ENCODE measurements at regions not wholly inside any gene's neighbourhood (a gene's known extent, or its start where the extent isn't known, plus 50 kb on each side); places are given as distances from the start of the nearest gene placed in this dataset.

DNA sequence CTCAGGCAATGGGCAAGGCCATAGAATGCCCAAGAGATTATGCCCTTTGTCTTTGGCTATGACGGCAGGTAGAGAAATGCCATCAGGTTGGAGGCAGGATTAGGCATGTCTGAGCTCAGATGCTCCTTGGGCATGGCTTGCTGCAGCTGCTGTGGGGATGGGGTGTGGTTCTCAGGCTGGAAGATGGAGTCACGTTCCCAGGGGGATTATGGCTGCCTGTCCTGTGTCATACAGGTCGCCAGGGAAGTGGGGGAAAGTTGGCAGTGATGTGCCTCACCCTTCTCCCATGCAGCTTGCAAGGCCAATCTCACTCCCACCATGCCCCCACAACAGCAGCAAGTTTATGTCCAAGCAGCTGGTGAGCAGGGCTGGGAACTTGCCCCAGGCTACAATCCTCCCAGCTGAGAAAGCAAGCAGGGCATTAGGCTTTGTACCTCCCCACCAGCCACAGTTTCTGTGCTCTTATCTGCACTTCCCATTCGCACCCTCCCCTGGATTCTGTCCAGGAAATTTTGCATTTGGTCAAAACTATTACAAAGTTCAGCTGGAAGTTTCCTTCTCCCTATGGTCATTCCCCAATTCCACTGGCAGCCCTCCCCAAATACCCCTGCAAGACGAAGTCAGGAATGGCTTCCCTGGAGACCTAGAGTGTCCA lies 1788.0 kb upstream of the NUDT12 start:
- Histone ChIP-seq H3K27ac (ENCODE audit: low read depth in 2 of 2, low read length in 2 of 2) (no peak overlapping the region), H3K4me3 (ENCODE audit: low read length in 2 of 2) (no peak overlapping the region), H3K27me3 (ENCODE audit: control insufficient read depth in 2 of 2, insufficient read depth in 2 of 2, low read length in 2 of 2) (no peaks in the 10 kb centered on the region), H3K9me3 (ENCODE audit: control insufficient read depth in 2 of 2, low read length in 2 of 2) (no peaks in the 10 kb centered on the region), H3K36me3 (ENCODE audit: control insufficient read depth in 2 of 2, insufficient read depth in 2 of 2, low read length in 2 of 2) (no peaks in the 10 kb centered on the region), H3K9ac (ENCODE audit: low read depth in 1 of 2, low read length in 2 of 2) (no peak overlapping the region), H3K4me1 (ENCODE audit: control insufficient read depth in 2 of 2, insufficient read depth in 2 of 2, low read length in 2 of 2) (no peaks in the 10 kb centered on the region)

DNA sequence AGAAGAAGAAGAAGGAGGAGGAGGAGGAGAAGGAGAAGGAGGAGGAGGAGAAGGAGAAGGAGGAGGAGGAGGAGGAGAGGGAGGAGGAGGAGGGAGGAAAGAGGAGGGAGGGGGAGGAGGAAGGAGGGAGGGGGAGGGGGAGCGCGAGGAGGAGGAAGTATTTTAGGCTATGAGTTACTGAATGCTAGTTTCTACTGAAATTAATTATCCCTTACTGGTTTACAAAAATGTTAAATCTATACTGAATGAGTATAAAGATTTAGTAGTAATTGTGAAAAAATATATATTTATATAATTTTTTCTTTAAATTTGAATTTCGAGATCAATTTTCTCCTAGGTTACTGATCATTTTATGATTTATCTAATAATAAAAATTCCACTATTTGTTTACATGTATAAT lies 1769.0 kb upstream of the NUDT12 start:
- Histone ChIP-seq H3K4me1 (ENCODE audit: control insufficient read depth in 2 of 2, insufficient read depth in 2 of 2, low read length in 2 of 2) (no peaks in the 10 kb centered on the region), H3K4me3 (ENCODE audit: low read length in 2 of 2) (no peak overlapping the region), H3K27me3 (ENCODE audit: control insufficient read depth in 2 of 2, insufficient read depth in 2 of 2, low read length in 2 of 2) (no peaks in the 10 kb centered on the region), H3K9me3 (ENCODE audit: control insufficient read depth in 2 of 2, low read length in 2 of 2) (no peaks in the 10 kb centered on the region), H3K9ac (ENCODE audit: low read depth in 1 of 2, low read length in 2 of 2) (no peak overlapping the region), H3K36me3 (ENCODE audit: control insufficient read depth in 2 of 2, insufficient read depth in 2 of 2, low read length in 2 of 2) (no peaks in the 10 kb centered on the region), H3K27ac (ENCODE audit: low read depth in 2 of 2, low read length in 2 of 2) (no peak overlapping the region)

DNA sequence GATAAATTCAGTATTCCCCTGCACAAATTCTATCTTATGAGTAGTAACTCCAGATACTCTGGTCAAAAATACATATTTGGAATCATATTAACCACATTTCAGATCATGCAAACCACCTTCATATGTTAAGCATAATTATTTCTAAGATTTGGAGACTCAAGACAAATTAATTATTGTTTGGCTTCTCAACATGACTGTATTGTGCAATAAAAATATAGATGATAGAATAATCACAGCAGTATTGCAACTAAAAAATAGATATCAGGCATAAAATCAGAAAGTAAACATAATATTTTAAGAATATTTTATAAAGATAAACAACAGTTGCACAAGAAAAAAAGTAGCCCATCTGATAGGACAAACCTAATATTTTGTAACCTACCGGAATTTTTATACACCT lies 1767.6 kb upstream of the NUDT12 start:
- H3K4me3 ChIP-seq (ENCODE audit: low read length in 2 of 2) = no peak overlapping the region
- H3K27me3 ChIP-seq (ENCODE audit: control insufficient read depth in 2 of 2, insufficient read depth in 2 of 2, low read length in 2 of 2) = no peaks in the 10 kb centered on the region
- no peak overlapping the region for H3K9ac ChIP-seq (ENCODE audit: low read depth in 1 of 2, low read length in 2 of 2)
- H3K27ac ChIP-seq (ENCODE audit: low read depth in 2 of 2, low read length in 2 of 2) = no peak overlapping the region
- no peaks in the 10 kb centered on the region for H3K4me1 ChIP-seq (ENCODE audit: control insufficient read depth in 2 of 2, insufficient read depth in 2 of 2, low read length in 2 of 2)
- H3K9me3 ChIP-seq (ENCODE audit: control insufficient read depth in 2 of 2, low read length in 2 of 2) = no peaks in the 10 kb centered on the region
- no peaks in the 10 kb centered on the region for H3K36me3 ChIP-seq (ENCODE audit: control insufficient read depth in 2 of 2, insufficient read depth in 2 of 2, low read length in 2 of 2)

DNA sequence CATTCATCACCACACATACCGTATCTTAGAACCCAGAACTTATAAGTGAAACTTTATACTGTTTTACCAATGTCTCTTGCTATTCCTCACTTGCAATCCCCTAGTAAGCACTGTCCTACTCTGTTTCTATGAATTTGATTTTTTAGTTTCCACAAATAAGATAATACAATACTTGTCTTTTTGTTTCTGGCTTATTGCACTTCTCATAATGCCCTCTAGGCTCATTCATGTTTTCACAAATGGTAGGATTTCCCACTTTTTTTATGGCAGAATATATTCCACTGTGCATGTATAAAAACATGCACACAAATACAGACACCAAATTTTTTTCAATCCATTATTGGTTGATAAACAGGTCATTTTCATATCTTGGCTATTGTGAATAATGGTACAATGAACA lies 1742.3 kb upstream of the NUDT12 start:
- no peak overlapping the region for H3K27ac ChIP-seq (ENCODE audit: low read depth in 2 of 2, low read length in 2 of 2)
- no peaks in the 10 kb centered on the region for H3K36me3 ChIP-seq (ENCODE audit: control insufficient read depth in 2 of 2, insufficient read depth in 2 of 2, low read length in 2 of 2)
- no peak overlapping the region for H3K9ac ChIP-seq (ENCODE audit: low read depth in 1 of 2, low read length in 2 of 2)
- no peak overlapping the region for H3K4me3 ChIP-seq (ENCODE audit: low read length in 2 of 2)
- no peaks in the 10 kb centered on the region for H3K27me3 ChIP-seq (ENCODE audit: control insufficient read depth in 2 of 2, insufficient read depth in 2 of 2, low read length in 2 of 2)
- no peaks in the 10 kb centered on the region for H3K9me3 ChIP-seq (ENCODE audit: control insufficient read depth in 2 of 2, low read length in 2 of 2)
- no peaks in the 10 kb centered on the region for H3K4me1 ChIP-seq (ENCODE audit: control insufficient read depth in 2 of 2, insufficient read depth in 2 of 2, low read length in 2 of 2)

DNA sequence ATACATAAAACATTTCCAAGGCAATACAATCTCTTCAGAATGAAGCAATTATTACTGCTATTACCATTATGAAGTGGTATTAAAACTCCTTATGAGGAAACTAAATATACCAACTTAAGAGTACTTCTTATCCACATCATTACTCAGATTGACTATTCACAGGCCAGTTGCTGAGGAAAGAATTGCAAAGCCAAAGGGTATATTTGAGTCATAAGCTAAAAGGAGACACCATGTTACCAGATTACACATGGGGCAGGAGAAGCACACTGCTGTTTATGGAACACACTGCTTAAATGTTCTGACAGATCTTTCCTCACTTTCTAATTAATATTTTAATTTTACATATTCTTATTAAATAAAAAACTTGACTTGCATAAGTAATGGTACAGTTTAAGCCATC lies 1726.4 kb upstream of the NUDT12 start:
- no peaks in the 10 kb centered on the region for H3K9me3 ChIP-seq (ENCODE audit: control insufficient read depth in 2 of 2, low read length in 2 of 2)
- no peaks in the 10 kb centered on the region for H3K4me1 ChIP-seq (ENCODE audit: control insufficient read depth in 2 of 2, insufficient read depth in 2 of 2, low read length in 2 of 2)
- no peak overlapping the region for H3K4me3 ChIP-seq (ENCODE audit: low read length in 2 of 2)
- H3K27ac ChIP-seq (ENCODE audit: low read depth in 2 of 2, low read length in 2 of 2) = no peak overlapping the region
- no peaks in the 10 kb centered on the region for H3K27me3 ChIP-seq (ENCODE audit: control insufficient read depth in 2 of 2, insufficient read depth in 2 of 2, low read length in 2 of 2)
- no peaks in the 10 kb centered on the region for H3K36me3 ChIP-seq (ENCODE audit: control insufficient read depth in 2 of 2, insufficient read depth in 2 of 2, low read length in 2 of 2)
- H3K9ac ChIP-seq (ENCODE audit: low read depth in 1 of 2, low read length in 2 of 2) = no peak overlapping the region

DNA sequence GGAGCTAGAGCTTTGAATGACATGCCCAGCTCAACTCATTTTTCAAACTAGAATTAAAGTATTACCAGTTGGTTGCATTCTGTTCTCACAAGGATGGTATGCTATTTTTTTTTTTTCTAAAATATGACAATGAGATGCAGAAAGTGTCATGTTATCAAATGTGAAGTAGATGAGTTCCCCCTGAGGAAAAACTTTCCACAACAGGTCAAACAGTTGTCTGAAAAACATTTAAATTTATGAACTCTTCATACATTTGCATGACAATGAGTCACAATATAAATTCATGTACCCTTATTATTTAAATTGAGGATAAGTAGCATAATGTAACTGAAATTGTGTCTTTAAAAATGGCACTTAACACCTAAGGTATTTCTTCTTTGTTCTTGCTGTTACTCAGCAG lies 1720.5 kb upstream of the NUDT12 start:
- Histone ChIP-seq H3K4me1 (ENCODE audit: control insufficient read depth in 2 of 2, insufficient read depth in 2 of 2, low read length in 2 of 2) (no peaks in the 10 kb centered on the region), H3K27me3 (ENCODE audit: control insufficient read depth in 2 of 2, insufficient read depth in 2 of 2, low read length in 2 of 2) (no peaks in the 10 kb centered on the region), H3K36me3 (ENCODE audit: control insufficient read depth in 2 of 2, insufficient read depth in 2 of 2, low read length in 2 of 2) (no peaks in the 10 kb centered on the region), H3K27ac (ENCODE audit: low read depth in 2 of 2, low read length in 2 of 2) (no peak overlapping the region), H3K4me3 (ENCODE audit: low read length in 2 of 2) (no peak overlapping the region), H3K9me3 (ENCODE audit: control insufficient read depth in 2 of 2, low read length in 2 of 2) (no peaks in the 10 kb centered on the region), H3K9ac (ENCODE audit: low read depth in 1 of 2, low read length in 2 of 2) (no peak overlapping the region)

DNA sequence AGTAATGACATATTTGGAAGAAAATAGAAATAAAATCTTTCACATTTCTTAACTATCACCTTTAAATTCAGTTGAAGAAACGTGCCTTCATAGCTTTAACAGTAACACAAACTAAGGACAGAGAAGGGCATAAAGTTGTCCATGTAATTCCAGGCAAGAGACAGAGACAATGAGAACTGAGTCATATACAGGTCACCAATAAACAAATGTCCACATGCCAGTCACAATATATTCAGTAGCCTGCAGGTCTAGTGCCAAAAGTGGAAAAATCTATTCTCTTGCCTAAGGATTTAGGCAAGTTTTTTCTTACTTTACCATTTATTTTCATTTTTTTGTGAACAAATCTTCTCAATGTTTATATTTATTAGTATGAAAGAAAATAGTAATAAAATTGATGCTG lies 1711.5 kb upstream of the NUDT12 start:
- Histone ChIP-seq H3K27me3 (ENCODE audit: control insufficient read depth in 2 of 2, insufficient read depth in 2 of 2, low read length in 2 of 2) (no peaks in the 10 kb centered on the region), H3K27ac (ENCODE audit: low read depth in 2 of 2, low read length in 2 of 2) (no peak overlapping the region), H3K36me3 (ENCODE audit: control insufficient read depth in 2 of 2, insufficient read depth in 2 of 2, low read length in 2 of 2) (no peaks in the 10 kb centered on the region), H3K9ac (ENCODE audit: low read depth in 1 of 2, low read length in 2 of 2) (no peak overlapping the region), H3K9me3 (ENCODE audit: control insufficient read depth in 2 of 2, low read length in 2 of 2) (no peaks in the 10 kb centered on the region), H3K4me1 (ENCODE audit: control insufficient read depth in 2 of 2, insufficient read depth in 2 of 2, low read length in 2 of 2) (no peaks in the 10 kb centered on the region), H3K4me3 (ENCODE audit: low read length in 2 of 2) (no peak overlapping the region)

DNA sequence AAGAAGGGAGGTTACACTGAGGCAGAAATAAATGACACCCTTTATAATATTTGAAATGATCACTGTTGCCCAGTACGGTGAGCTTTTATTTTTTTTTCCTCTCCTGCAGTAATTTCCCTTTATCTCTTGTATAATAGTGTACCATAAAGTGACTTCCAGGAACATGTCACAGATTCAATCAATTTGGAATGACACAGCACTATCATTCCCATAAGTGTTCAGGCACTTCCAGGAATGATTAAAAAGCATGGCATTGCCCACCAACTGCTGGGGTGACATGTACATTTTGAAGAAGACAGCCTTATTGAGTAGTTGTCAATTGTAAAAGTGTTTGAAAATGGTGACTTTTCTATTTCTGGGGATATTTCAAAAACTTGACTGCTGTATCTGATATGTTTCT lies 1700.9 kb upstream of the NUDT12 start:
- no peaks in the 10 kb centered on the region for H3K27me3 ChIP-seq (ENCODE audit: control insufficient read depth in 2 of 2, insufficient read depth in 2 of 2, low read length in 2 of 2)
- no peaks in the 10 kb centered on the region for H3K4me1 ChIP-seq (ENCODE audit: control insufficient read depth in 2 of 2, insufficient read depth in 2 of 2, low read length in 2 of 2)
- H3K9me3 ChIP-seq (ENCODE audit: control insufficient read depth in 2 of 2, low read length in 2 of 2) = no peaks in the 10 kb centered on the region
- H3K36me3 ChIP-seq (ENCODE audit: control insufficient read depth in 2 of 2, insufficient read depth in 2 of 2, low read length in 2 of 2) = no peaks in the 10 kb centered on the region
- no peak overlapping the region for H3K27ac ChIP-seq (ENCODE audit: low read depth in 2 of 2, low read length in 2 of 2)
- H3K9ac ChIP-seq (ENCODE audit: low read depth in 1 of 2, low read length in 2 of 2) = no peak overlapping the region
- no peak overlapping the region for H3K4me3 ChIP-seq (ENCODE audit: low read length in 2 of 2)

DNA sequence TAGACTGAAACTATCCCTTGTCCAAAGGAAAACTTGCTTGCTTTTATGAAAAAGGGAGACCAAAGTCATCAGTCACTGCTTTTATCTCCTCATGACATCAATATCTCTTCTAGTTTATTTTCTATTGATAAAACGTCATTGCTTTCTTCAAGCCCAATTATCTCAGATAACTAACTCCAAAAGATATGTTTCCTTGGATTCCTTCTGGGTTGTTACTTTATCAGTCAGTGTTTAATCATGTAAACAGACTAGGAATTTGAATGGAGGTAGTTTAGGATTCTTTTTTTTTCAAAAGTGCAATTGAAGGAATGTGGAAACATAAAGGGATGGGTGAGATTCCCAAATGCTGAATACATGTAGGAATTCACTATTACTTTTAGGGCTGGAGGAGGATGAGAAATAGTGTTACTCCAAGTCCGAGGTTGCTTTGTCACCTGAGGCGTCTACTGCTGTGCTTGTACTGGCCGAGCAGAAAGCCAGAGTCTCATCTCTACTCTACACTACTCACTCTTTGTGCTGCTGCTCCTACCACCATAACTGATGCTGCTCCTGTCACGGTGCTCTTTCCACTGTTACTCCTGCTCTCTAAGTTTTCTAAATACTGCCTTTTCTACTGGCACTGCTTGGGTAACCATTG lies 1697.1 kb upstream of the NUDT12 start:
- H3K9ac ChIP-seq (ENCODE audit: low read depth in 1 of 2, low read length in 2 of 2) = no peak overlapping the region
- no peaks in the 10 kb centered on the region for H3K27me3 ChIP-seq (ENCODE audit: control insufficient read depth in 2 of 2, insufficient read depth in 2 of 2, low read length in 2 of 2)

DNA sequence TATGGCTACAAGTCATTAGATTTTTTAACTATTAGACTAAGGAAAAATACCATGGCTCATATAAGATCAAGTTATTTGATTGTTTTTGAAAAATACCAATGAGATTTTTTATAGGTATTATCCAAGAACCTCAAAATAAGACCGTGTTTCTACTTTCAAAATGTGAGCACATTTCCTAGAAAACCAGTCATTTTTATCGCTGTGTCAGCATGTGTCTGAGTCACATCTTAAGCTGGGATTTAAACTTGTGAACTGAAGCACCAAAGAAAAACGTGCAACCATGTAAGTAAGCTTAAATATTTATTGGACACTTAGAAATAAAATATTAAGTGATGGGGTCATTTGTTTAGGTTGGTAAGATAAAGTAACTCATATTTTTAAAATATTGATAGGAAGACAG lies 1676.0 kb upstream of the NUDT12 start:
- Histone ChIP-seq H3K9ac (ENCODE audit: low read depth in 1 of 2, low read length in 2 of 2) (no peak overlapping the region), H3K27ac (ENCODE audit: low read depth in 2 of 2, low read length in 2 of 2) (no peak overlapping the region), H3K4me3 (ENCODE audit: low read length in 2 of 2) (no peak overlapping the region), H3K36me3 (ENCODE audit: control insufficient read depth in 2 of 2, insufficient read depth in 2 of 2, low read length in 2 of 2) (no peaks in the 10 kb centered on the region), H3K9me3 (ENCODE audit: control insufficient read depth in 2 of 2, low read length in 2 of 2) (no peaks in the 10 kb centered on the region), H3K4me1 (ENCODE audit: control insufficient read depth in 2 of 2, insufficient read depth in 2 of 2, low read length in 2 of 2) (no peaks in the 10 kb centered on the region), H3K27me3 (ENCODE audit: control insufficient read depth in 2 of 2, insufficient read depth in 2 of 2, low read length in 2 of 2) (no peaks in the 10 kb centered on the region)

More for the DNA sequence above, 1697.1 kb upstream of the NUDT12 start:
- Histone ChIP-seq H3K27ac (ENCODE audit: low read depth in 2 of 2, low read length in 2 of 2) (no peak overlapping the region), H3K9me3 (ENCODE audit: control insufficient read depth in 2 of 2, low read length in 2 of 2) (no peaks in the 10 kb centered on the region), H3K4me1 (ENCODE audit: control insufficient read depth in 2 of 2, insufficient read depth in 2 of 2, low read length in 2 of 2) (no peaks in the 10 kb centered on the region), H3K36me3 (ENCODE audit: control insufficient read depth in 2 of 2, insufficient read depth in 2 of 2, low read length in 2 of 2) (no peaks in the 10 kb centered on the region), H3K4me3 (ENCODE audit: low read length in 2 of 2) (no peak overlapping the region)
